B cell (primary cell): ENCODE measurements at regions not wholly inside any gene's neighbourhood (a gene's known extent, or its start where the extent isn't known, plus 50 kb on each side); places are given as distances from the start of the nearest gene placed in this dataset.

Experiments
- CTCF ChIP-seq: fragments of 200-600 bp; IDR thresholded peaks from one replicate; pipeline ENCODE4 v1.8.0; 2022; ENCODE audit warnings: antibody characterized with exemption, mild to moderate bottlenecking
- EZH2 ChIP-seq: IDR thresholded peaks from 2 replicates; pipeline ENCODE4 v1.6.1; 2012; ENCODE audit warnings: borderline replicate concordance, low read depth, mild to moderate bottlenecking, moderate library complexity, low read length; ENCODE audit not compliant: insufficient read depth, poor library complexity, severe bottlenecking

- TF ChIP-seq CTCF (no peak), EZH2 (no peak)
These were observed 266.7 kb downstream of the CDH26 start for GRCh38 chr20:60224914-60225313.
